Activated CD8-positive, alpha-beta memory T cell treated with anti-CD3 and anti-CD28 coated beads, Interleukin-2, amount 50 U/mL, for 24 hours (primary cell): ENCODE measurements at regions not wholly inside any gene's neighbourhood (a gene's known extent, or its start where the extent isn't known, plus 50 kb on each side); places are given as distances from the start of the nearest gene placed in this dataset.

Experiments
- DNase-seq: peaks from one replicate; pipeline ENCODE4 v3.0.0-alpha.2; 2020; ENCODE audit errors: extremely low read depth

DNA sequence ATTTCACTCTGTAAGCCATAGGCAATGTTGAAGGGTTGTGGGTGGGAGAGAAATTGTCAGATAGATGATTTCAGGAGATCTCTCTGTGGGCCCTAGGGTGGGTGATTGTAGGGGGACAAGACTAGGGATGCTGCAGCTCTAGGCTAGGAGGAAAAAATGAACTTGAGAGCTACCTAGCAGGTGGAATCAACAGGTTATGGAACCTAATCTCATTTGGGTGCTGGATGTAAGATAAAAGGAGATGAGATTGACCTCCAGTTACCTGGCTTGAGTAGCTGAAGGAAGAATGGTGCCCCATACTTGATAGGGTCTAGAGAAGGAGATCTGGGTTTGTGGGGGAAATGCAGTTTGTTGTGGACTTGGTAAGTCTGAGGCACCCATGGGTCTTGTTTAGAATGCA is 396.5 kb downstream of the RRAGC start:
- no peak for DNase-seq

DNA sequence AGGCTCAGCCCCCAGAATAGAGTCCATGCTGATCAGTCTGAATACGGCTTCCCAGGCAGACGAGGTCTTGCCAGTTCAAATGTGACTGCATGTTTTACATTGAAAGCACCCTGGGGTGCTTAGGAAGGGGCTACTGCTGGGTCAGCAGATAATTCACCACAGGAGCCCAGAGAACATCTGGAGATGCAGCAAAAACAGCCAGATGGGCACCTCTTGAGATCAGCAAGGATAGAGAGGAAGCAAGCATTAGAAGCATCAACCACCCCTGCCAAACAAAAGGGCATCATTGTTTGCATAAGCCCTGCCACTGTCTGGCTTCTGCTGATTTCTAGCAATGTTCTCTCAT is 403.1 kb downstream of the RRAGC start:
- DNase-seq: no peak

DNA sequence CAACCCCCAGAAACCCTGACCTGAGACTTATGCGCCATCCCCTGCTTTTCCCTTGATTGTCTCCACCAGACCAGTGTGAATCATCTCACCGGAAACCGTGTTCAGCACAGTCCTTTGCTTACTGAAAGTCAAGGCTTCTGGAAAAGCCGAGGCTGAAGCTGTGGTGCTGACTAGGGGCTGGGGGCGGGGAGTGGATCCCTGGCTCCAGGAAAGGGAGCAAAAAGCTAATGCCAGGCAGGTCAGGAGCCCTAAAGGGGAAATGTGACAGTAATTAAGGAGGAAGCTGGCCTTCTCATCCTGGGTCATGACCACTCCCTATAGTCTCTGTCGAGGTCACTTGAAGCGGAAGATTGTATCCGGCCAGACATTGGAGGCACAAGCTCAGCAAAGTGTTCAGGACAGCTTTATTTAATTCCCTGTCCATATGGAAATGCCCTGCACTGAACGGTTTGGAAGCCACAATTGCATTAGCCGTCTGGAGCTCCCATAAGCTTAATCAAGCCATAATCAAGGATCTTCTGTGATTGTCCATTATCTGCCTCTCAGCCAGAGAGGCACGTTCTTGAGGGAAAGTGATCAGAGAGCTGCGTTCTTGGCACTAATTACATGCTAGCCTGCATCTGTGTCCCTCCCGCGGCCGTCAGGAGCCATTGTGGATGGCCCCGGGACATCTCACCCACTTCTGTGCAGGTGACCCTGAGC is 403.6 kb downstream of the RRAGC start:
- DNase-seq: no peak

DNA sequence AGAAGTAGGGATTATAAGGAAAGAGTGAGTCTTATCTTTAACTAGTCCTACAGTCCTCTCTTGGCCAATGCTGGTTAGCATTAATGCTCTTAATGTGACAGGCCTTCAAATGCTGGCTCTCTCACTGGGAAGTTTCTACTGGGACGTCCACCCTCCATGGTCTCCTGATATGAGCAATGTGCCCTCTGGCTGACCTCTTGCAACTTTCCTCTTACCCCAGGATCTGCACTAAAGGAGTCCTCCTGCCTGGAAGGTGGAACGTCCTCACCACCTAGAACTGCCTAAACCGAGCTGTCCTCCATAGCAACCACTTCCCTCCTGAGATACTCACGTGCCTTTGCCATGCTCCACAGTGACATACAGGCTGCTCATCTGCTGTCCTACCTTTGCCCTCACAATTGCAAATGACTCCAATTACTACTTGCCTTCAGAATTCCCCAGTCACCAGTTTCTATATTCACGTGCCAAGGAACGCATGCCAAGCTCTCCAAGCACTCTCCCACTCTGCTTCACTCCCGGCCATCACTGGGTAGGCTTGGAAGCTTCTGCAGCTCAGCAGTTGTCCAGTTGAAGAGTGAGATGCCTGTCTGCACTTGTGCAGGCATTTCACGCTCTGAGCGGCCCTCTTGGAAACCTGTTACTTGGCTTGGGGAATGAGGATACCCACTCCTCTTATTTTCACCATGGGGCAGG is 404.7 kb downstream of the RRAGC start:
- DNase-seq: no peak

DNA sequence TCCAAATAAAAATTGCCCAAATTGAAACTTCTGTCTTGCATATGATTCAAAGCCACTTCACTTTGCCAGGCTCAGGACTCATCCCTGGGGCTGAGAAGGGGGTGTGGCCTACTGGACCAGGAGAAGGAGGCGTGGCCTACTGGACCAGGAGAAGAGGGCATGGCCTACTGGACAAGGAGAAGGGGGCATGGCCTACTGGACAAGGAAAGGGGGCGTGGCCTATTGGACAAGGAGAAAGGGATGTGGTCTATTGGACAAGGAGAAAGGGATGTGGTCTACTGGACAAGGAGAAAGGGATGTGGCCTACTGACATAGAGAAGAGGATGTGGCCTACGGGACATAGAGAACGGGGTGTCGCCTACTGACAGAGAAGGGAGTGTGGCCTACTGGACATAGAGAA is 405.3 kb downstream of the RRAGC start:
- no peak for DNase-seq

DNA sequence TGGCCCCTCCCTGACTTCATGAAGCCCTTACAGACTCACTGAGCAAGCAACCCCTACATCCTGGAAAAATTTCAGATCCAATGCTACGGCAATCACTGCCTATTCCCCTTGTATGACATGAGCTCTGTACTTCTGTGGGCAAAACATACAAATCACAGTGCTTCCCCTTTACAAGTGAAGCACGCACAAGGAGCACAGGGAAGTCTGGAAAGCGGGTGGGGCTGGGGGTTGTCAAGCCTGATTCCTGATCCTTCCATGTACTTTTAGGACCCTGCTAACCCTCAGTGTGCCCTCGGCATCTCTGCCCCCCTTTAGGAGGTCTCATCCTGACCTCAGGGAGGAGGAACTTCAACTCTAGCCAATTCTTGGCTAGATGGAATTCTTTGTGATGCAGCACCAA is 405.7 kb upstream of the POU3F1 start:
- DNase-seq: no peak

DNA sequence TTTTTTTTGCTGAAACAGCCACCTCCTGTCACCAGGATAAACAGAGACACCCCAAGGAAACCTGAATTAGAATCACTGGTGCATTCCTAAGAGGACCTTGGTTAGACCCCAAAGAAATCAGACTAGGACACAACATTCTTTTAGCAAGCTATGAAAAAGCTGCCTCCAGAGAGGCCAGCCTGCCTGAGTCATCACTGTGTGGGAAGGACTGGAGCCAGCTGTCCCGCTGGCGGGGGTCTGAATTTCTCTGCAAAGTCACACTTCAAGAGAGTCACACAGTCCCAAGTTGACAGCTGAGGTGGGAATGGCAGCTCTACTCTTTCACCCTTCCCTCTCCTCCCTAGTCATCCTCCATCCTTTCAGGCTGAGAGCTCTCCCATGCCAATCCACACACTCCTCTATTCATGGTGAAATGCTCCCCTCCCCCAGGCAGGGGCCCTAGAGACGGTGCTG is 405.0 kb upstream of the POU3F1 start:
- no peak for DNase-seq

DNA sequence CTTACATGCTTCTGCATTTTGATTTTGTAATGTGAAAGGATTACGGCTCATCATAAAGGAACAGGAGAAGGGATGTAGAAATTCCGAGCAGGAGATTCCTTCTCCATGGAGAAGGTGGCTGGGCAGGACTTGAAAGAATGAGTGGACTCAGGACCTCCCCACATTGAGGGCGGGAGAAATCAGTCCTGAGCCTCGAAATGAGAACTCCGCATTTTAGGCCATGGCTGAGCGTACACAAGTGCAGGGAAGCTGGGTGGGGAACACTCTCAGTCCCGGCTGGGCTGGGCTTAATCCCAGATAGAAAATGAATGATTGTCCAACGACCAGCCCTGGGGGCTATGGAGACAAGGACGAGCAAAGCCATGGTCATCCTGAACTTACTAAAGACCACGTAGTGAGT is 402.3 kb upstream of the POU3F1 start:
- no peak for DNase-seq

DNA sequence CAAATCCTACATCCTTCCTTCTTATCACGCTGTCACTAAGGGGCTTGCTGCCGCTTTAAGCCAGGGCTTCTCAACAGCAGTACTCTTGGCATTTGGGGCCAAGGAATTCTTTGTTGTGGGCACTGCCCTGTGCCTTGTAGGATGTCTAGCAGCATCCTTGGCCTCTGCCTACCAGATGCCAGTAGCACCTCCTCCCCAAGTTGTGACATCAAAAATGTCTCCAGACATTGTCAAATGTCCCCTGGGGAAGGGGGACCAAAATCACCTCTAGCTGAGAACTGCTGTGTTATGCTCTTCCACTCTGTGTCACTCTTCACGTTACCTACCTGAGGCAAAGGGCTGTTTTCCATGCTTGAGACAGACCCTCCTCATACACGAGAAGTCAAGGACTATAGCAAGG is 400.3 kb upstream of the POU3F1 start:
- no peak for DNase-seq

DNA sequence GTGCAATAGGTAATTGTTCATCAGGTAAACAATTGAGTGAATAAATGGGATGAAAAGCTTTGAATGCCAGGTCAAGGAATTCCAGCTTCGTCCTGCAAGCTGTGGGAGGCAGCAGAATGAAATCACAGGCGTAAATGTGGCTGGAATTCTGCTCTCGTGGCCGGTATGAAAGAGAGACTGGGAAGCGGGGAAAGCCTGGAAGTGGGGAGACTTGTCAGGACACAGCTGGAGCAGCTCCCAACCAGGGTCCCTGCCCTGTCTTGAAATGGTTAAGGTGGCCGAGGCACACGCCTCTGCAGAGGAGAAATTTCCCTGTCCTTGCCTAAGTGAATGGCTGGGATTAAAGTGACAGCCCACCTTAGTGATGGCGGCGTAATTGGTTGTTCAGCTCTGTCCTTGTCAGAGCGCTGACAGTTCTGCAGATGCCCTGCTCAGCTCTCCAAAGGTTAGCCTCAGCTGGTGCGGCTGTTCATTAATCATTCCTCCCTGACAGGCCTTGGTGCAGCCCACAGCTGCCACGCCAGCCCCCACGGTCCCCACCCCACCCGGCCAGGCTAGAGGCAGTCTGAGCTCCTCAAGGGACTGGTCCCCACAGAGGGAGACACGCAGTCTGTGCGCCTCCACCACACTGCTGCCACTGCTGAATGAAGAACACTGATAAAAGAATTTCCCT is 398.3 kb upstream of the POU3F1 start:
- no peak for DNase-seq

DNA sequence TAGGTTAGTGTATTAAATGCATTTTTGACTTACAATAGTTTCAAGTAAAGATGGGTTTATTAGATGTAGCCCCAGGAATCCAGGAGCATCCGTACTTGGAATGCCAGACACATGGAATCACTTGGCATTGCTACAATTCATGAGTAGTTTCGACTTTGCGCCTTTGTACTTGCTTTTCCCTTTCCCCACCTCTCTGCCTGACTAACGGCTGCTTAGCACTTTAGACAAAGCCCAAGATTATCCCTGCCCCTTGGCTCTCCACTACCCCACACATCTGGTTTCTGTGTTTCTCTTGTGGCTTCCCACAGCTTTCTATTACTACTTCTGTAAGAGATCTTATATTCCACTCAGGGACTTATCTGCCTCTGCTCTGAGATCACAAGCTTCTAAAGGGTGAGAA is 397.7 kb upstream of the POU3F1 start:
- no peak for DNase-seq

DNA sequence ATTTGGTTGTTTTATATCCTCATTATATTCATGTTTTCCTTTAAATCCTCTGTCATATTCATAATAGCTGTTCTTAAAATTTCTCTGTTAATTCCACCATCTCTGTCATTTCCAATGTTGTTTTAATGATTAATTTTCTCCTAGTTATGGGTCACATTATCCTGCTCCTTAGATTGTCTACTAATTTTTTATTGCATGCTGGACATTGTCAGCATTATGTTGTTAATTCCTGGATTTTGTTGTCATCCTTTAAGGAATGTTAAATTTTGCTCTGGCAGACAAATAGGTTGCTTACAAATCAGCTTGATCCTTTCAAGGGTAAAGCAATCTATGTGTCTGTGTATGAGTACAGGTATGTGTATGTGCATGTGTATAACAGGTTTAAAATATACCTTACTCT is 393.8 kb upstream of the POU3F1 start:
- no peak for DNase-seq

DNA sequence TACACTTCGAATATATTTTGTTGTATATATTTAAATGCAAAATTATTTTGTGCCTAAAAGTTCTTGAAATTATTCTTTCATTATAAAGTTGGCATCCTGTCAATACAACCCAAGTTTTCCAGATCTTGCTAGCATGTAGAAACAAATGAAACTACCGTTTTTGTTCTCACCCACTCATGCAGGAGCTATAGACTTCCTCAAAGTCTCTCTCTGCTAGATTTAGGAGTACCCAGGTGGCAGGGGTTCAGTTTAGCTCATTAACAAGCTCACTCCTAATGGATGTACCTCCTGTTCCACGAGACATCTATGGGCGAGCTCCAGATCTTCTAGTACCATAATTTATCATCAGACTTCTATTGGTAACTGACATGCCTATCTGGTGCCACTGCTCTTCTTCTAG is 390.2 kb upstream of the POU3F1 start:
- DNase-seq: no peak

DNA sequence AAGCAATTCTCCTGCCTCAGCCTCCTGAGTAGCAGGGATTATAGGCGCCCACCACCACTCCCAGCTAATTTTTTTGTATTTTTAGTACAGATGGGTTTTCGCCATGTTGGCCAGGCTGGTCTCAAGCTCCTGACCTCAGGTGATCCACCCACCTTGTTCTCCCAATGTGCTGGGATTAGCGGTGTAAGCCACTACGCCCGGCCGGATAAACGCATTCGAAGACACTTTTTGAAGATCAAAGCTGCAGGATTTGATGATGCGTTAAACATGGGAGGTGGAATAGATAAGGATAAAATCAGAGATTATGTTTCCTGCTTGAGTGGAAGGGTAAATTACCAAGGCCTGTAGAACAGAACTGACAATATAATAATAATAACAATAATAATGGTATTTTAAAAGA is 389.4 kb upstream of the POU3F1 start:
- DNase-seq: no peak

DNA sequence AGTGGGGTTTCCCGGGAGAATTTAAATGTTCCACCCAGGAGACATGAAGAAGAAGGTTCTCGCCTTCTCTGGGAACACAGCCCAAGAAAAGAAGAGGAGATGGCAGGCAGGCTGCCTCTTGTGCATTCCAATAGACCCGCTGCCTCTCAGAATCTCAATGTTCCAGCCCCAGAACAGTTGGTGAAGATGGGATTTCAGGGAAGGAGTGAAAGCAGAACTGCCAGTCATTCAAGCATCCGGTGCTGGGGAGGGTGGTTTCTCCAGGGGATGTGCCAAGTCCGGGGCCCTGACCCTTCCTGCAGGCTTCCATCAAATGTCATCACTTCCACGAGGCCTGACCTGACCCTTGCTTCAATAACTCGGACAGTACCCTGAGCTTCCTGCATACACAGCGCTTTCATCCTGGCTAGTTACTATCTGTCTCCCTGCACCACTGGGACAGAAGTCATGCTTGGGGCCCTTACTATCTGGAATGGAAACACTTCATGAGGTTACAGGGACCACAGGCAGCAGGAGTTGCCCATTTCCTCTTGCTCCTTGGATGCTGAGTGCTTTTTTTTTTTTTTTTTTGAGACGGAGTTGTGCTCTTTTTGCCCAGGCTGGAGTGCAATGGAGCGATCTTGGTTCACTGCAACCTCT is 386.6 kb upstream of the POU3F1 start:
- no peak for DNase-seq

DNA sequence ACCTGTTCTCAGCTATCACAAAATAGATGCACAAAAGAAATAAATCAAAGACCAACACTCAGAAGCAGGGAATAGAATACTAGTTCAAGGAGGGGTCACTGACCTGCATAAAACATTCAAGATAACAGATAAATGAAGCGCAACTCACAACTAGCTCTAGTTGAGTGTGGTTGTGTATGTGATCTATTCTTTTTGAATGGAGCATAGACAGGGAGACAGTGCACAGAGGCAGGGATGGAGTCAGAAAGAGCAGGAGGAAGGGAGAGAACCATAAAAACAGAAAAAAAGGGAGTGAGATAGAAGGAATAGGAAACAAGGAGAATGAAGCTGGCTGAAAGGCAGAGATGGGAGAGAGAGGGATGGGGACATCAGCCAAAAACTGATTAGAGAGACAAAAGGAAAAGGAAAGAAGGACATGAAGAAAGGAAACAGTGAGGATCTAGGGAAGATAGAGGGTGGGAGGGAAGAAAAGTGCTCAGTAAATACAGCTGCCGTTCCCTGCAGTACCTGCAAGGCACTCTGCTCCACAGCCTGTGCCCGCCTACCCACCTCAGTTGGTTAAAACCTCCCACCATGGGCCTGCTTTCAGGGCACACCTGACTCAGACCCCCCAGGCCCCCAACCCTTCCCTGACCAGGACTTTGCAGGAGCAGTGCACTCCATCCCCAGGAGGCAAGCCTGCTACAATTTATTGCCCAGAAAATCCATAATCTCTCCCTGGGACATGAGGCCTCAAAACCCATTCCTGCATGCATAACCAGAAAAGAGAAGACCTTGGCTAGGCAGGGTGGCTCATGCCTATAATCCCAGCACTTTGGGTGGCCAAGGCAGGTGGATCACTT is 385.2 kb upstream of the POU3F1 start:
- no peak for DNase-seq

DNA sequence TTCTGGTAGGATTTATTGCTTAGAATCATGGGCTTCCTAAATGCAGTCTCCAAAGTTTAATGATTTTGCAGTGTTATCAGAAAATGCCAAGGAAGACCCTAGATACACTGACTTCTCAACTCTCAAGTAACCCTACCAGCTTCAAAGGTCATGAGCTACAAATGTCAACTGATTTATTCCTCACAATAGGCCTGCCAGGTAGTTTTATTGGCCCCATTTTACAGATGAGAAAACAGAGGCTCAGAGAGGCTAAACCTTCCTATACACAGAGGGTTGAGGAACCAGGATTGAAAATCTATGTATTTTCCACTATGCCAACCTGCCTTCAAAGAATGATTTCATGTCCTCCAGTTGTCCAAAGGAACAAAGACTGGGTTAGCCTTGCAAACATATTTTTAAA is 384.4 kb upstream of the POU3F1 start:
- DNase-seq: no peak

DNA sequence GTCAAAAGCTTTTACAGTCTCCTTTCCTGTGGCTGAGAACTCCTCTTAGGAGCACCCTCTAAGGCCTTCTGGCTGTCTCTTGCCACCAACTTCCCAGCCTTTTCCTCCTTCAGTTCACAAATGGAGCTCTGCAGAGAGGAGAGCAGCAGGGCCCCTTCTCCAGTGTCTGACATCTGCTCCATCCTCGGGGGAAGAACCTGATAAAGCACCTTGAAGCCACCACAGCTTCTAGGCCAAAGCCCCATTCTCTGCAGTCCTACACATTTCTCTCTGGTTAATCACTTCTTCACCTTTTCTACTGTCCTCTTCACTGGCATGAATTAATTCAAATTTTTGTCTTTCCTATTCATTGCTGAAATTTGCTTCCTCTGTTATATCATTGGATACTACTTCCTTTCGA is 378.1 kb upstream of the POU3F1 start:
- no peak for DNase-seq

DNA sequence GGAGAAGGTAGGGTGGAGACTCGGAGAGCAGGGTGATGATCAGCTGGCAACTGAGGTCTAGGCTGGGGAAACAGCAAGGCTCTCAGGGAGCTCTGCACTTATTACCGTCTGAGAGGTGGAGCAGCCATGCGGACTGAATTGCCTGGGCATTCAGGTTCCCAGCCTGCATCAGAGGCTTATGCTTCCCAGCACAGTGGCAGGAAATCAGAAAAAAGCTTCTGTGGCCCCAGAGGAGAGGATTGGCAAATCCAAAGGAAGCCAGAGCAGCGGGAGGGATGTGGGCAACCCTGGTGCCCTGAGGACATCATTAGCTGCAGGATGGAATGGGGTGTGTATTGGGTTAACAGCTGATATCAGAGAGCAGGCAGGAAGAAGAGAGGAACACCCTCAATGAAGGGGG is 374.1 kb upstream of the POU3F1 start:
- no peak for DNase-seq

DNA sequence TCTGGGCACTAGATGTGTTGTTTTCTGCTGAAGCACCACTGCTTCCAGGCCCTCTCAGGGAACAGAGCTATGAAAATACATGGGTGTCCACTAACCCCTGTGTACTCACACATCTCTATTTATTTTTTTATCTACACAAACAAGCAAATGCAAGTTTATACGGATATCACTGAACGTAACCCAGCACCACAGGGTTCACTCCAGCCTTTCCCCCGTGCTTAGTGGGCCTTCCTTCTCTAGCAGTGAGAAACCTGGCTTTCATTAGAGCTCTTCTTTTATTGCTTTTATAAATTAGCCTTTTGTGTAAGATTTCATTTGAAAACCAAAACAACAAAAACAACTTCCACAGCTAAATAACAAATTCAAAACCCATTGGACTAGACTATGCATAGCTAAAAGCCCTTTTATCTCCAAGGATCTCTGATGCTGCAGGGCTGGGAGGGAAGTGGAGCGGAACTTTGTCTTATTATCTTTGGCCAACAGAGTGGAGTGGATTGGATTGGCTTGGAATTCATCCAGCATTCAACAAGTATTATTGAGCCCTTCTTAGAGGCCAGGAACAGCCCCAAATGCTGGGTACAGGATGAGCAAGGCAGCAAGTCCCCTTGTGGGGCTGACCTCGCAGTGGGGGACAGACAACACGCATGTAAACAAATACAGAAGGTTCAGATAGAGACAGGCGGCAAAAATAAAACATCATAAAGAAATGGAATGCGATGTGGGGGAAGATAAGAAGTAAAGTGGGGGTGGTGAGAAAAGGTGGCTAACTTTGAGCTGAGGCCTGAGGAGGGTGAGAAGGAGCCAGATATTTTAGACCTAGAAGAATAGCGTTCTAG is 371.8 kb upstream of the POU3F1 start:
- no peak for DNase-seq

DNA sequence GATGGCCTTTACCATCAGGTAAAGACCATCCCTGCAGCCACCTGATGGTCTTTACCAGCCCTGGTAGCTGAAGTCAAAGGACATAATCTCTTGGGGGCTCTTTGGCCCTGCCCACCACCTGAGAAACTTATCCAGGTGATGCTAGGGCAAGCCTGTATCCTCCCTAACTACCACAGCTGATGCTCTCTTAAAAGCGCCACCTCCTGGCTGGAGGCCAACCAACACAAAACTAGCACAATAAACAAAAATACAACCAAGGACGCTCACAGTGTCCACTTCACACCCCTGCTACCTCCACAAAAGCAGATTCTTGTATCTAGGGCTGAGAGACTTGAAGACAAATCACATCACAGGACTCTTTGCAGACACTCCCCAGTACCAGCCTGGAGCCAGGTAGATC is 357.1 kb upstream of the POU3F1 start:
- no peak for DNase-seq
